ENCODE measurements at regions not wholly inside any gene's neighbourhood (a gene's known extent, or its start where the extent isn't known, plus 50 kb on each side); places are given as distances from the start of the nearest gene placed in this dataset.
"Not testable (repeated sequence)": the region's sequence is repeated elsewhere in the genome, so short reads cannot be mapped to it uniquely, and the experiment has no call there.

DNA sequence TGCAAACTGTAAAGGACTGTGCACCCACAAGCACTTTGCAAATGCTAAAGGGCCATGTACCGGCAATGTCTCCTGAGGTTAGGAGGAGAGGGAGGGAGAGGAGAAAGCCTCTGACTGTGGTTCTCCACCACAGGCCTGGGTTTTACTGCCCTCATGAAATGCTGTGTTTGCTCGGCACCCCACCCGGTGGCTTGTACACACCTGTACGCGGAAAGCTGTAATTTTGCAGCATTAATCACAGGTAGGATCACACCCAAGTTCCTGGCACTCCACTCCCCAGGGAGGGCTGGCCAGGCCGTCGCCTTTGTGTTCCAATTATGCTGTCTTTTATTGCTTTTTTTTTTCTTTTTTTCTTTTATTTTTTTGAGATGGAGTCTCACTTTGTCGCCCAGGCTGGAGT is 78.5 kb upstream of the MYL10 start:
- H3K4me3 ChIP-seq (ENCODE audit: low read depth, low read length): no peak overlapping the region

GRCh38 chr7:101708223-101708622 is 79.1 kb upstream of the MYL10 start:
- H3K4me3 ChIP-seq (ENCODE audit: low read depth, low read length): no peak overlapping the region

DNA sequence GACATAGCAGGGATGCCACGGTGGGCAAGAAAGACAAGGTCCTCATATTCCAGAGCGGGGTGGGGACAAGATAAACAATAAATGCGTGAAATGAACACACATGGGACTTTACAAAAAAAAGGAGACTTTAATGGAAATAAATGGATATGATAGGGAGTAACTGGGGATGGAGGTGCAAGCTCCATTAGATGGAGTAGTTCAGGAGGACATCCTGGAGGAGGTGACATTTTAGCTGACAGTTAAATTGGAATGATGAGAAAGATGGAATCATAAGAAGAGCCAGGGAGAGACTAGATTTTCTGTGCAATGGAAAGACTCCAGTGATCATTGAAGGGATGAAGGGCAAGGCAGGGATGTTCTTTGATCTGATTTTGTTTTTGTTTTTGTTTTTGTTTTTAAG is 83.6 kb upstream of the MYL10 start:
- no peak overlapping the region for H3K4me3 ChIP-seq (ENCODE audit: low read depth, low read length)

DNA sequence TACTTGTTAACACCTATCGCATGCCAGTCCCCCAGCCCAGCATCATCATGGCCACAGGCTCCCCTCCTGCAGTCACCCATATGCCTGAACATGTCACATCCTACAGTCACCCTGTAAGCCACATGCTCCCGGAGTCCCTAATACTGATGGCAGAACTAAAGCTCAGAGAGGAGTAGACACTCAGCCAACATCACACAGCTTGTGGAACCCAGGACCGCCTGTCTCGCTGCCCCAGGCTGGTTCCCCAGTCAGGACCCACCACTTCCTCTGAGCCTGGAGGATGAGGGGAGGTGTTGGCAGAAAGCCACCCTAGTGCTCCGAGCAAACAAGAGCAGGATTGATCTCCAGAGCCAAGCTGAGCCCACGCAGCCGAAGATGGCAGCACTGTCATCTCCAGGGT is 85.0 kb upstream of the MYL10 start:
- no peak overlapping the region for H3K4me3 ChIP-seq (ENCODE audit: low read depth, low read length)

DNA sequence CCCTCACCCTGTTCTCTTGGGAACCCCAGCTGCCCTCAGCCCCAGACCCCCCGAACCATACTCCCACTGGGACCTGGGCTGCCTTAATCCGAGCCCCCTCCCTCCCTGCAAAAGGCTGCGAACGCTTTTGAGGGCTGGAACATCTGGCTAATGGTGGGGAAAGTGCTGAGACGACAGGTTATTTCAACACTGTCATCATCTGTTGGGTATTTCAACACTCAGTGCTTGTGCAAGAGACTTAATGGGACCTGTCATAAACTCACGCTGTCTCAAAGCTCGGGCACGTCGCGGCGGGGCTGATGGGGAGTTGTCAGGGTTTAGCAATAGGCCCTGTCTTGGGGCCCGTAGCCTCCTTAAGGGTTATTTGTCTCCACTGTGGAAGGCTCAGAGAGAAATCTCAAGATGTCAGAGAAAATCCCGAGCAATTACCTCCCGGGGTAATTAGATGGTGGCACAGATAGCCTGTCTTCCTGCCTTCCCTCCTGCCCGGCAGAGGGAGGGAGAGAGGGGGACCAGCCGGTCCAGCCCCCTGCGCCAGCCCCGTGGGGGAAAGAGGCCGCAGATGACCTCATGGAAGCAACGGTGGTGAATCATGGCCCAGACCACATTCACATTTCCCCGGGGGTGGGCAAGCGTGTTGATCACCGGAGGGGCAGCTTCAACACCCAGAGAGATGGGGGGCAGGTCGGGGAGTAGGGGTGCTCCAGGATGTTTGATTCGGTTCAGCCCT is 88.7 kb upstream of the MYL10 start:
- no peak overlapping the region for H3K4me3 ChIP-seq (ENCODE audit: low read depth, low read length)

DNA sequence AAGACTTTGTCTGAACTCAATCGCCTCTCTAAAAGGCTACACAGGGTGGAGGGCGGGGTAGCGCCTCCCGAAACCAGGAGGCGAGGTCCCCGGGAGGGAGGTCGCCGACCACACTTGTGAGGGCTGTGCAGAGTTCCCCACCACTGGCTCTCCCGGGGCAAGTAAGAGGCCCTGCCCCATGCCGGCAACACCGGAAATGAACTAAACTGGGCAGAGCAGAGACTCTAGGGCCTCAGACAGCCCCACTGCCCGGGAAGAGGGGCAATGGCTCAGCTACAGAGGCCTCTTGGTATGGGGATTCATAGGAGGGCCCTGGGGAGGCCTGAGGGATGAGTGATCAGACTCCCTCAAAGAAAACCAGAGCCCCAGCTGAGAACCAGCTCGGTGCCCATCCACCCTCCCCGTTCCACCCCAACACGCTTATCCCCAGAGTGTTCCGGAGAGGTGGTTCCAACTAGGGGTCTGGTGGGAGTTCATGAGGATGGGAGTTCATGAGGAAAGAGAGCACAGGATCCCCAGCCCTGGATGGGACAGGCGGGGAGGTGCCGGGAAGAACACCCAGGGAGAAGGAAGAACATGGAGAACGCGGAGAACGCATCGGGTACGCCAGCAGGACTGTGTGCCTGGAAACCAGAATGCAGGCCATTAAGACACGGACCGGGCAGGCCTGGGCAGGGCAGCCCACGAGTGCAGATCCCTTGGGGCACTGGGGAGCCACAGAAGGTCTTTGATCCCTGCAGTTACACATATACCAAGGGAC is 89.4 kb upstream of the MYL10 start:
- H3K4me3 ChIP-seq (ENCODE audit: low read depth, low read length): no peak overlapping the region

- no peak overlapping the region for H3K4me3 ChIP-seq (ENCODE audit: low read depth, low read length)
Observed at GRCh38 chr7:101719123-101719470, 90.0 kb upstream of the MYL10 start.

DNA sequence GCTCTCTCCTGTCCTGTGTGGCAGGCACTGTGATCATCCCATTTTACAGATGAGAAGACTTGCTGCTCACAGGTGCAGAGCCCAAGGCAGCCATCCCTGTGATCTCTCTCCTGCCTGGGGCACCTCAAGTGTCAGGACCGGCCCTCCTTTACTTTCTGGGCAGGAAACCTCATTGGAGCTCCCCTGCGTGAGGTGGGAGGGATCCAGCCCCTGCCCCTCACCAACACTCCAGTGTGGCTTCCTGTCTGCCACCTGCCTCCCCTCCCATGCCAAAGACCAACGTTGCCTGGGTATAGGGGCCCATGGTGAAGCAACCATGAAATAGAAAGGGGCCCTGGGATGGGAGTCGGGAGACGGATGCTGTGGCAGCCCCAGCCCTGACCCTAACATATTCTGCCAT is 91.2 kb upstream of the MYL10 start:
- H3K4me3 ChIP-seq (ENCODE audit: low read depth, low read length): no peak overlapping the region

GRCh38 chr7:101722247-101722646 is 93.2 kb upstream of the MYL10 start:
- no peak overlapping the region for H3K4me3 ChIP-seq (ENCODE audit: low read depth, low read length)

- no peak overlapping the region for H3K4me3 ChIP-seq (ENCODE audit: low read depth, low read length)
Observed at GRCh38 chr7:101723835-101724234, 93.6 kb upstream of the CUX1 start.

- no peak overlapping the region for H3K4me3 ChIP-seq (ENCODE audit: low read depth, low read length)
Observed at GRCh38 chr7:101724957-101725356, 92.5 kb upstream of the CUX1 start.

- H3K4me3 ChIP-seq (ENCODE audit: low read depth, low read length): no peak overlapping the region
Observed at GRCh38 chr7:101725921-101726320, 91.5 kb upstream of the CUX1 start.

DNA sequence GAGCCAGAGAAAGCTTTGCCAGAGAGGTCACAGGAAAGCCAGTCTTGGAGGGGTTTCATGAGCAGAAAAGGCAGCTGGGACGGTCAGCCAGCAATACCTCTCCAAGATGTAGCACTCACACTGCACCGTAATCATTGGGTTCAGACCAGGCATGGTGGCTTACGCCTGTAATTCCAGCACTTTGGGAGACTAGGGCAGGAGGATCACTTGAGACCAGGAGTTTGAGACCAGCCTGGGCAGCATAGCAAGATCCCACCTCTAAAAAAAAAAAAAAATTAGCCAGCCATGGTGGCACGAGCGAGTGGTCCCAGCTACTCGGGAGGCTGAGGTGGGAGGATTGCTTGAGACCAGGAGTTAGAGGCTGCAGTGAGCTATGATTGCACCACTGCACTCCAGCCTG is 90.2 kb upstream of the CUX1 start:
- H3K4me3 ChIP-seq (ENCODE audit: low read depth, low read length): no peak overlapping the region

DNA sequence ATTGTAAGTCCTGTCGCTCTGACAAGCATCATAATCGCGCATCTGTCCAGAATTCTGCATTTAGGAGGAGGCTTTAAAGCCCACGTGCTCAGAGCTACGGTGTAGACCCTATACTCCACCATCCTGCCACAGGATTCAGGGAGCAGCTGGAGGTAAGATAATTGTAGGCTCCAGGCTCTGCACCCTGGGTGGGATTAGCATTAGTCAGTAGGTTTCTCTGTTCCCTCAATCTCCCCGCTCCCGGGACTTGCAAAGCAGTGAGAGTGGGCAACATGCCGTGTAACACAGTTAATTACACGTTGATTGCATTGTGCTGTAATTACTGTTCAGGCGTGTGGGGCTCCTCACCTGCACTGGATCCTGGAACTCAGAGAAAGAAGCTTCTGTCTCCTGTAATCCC is 89.3 kb upstream of the CUX1 start:
- no peak overlapping the region for H3K4me3 ChIP-seq (ENCODE audit: low read depth, low read length)

GRCh38 chr7:101728873-101729240 is 88.6 kb upstream of the CUX1 start:
- not testable (repeated sequence) for H3K4me3 ChIP-seq (ENCODE audit: low read depth, low read length)

DNA sequence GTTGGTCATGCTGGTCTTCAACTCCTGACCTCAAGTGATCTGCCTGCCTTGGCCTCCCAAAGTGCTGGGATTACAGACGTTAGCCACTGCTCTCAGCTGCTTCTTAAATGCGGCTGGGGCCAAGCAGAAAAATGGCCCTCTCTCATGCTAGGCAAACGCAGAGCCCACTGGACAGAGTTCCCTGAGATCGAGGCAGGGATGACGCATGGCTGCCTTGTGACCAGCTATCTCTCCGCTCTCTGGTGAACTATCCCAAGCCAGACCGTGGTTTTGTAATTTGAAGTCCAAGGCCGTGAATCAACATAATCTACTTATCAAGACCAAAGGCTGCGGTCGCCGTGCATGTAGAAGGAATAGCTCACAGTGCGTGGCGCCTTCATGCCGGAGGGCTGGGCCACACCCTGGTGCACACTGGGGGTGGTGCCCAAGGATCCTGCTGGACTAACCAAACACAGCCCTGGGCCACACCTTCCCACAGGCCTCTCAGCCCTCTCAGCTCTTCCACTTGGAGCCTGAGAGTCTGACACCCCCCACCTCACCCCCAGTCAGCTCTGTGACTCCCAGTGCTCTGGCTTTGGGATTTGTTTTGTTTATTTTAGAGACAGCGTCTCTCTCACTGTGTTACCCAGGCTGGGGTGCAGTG is 88.1 kb upstream of the CUX1 start:
- no peak overlapping the region for H3K4me3 ChIP-seq (ENCODE audit: low read depth, low read length)

DNA sequence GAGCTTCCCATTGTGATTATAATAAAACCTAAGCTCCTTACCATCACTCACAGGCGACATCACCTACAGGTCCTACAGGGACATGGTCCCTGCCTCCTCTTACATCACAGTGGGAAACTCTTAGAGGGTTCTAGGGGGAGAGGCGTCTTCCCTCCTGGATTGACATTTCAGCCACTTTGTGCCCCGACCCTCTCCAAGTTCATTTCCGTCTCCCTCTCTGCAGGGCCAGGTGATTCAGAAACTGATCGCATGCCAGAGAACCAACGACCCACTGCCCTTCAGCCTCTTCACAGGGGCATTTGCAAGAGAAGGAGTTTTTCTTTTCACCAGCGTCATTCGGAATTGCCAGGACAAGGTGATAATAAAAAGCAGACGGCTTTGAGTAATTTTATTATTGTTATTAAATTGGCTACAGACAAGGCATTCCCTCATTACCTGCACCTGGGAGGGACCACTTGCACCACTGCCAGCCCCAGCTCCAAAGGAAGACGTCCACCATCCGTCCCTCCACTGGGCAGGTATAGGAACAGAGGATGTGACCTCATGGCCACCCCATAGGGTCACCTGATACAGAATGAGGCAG is 85.8 kb upstream of the CUX1 start:
- no peak overlapping the region for H3K4me3 ChIP-seq (ENCODE audit: low read depth, low read length)

GRCh38 chr7:101733713-101734475 is 83.5 kb upstream of the CUX1 start:
- no peak overlapping the region for H3K4me3 ChIP-seq (ENCODE audit: low read depth, low read length)

GRCh38 chr7:101736084-101736483 is 81.3 kb upstream of the CUX1 start:
- no peak overlapping the region for H3K4me3 ChIP-seq (ENCODE audit: low read depth, low read length)

DNA sequence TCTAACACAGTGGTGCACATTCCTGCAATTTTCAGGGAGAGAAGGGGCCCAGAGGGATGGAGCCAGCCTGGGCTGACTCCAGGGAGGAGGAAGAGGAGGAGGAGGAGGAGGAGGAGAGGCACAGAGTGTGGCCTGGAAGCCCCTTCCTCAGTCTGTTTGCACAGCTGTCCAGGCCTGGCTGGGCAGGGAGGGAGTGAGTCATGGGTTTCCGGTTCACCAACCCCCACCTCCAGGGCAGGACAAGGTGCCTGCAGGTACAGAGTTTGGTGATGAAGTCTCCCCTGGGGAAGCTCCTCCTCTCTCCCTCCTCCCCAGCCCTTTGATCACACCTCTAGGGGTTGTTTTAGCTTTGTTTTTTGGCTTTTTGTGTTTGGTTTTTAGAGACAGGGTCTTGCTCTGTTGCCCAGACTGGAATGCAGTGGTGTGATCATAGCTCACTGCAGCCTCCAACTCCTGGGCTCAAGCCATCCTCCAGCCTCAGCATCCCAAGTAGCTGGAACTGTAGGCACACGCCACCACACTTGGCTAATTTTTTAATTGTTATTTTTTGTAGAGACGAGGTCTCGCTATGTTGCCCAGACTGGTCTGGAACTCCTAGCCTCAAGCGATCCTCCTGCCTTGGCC is 77.5 kb upstream of the CUX1 start:
- no peak overlapping the region for H3K4me3 ChIP-seq (ENCODE audit: low read depth, low read length)
